Kidney (tissue), 13 donors: ENCODE measurements at regions not wholly inside any gene's neighbourhood (a gene's known extent, or its start where the extent isn't known, plus 50 kb on each side); places are given as distances from the start of the nearest gene placed in this dataset.
"Not testable (repeated sequence)": the region's sequence is repeated elsewhere in the genome, so short reads cannot be mapped to it uniquely, and the experiment has no call there.

Experiments used
- DNase-seq, 5 donors: peaks; one replicate each; pipeline ENCODE4 v3.0.0-alpha.2; 2013 to 2020
- FAIRE-seq: peaks from 2 replicates; lab custom pipeline; 2012; peaks lifted over from hg19 to GRCh38; lab: Jason Lieb, UNC
- H3K27ac ChIP-seq, 2 donors: one replicate each; pipeline ENCODE4 v1.7.0; 2013; ENCODE audit warnings: low read depth in 2 of 2, low read length in 2 of 2, inconsistent platforms in 1 of 2
- H3K27me3 ChIP-seq: one replicate; pipeline ENCODE4 v1.7.1; 2013; ENCODE audit warnings: low read length, inconsistent platforms; ENCODE audit not compliant: control insufficient read depth, insufficient read depth
- H3K36me3 ChIP-seq, 3 donors: one replicate each; pipeline versions ENCODE4 v1.7.0 to v1.7.1; 2013; ENCODE audit warnings: low read length in 3 of 3, control low read depth in 1 of 3, inconsistent platforms in 1 of 3; ENCODE audit not compliant: insufficient read depth in 3 of 3, control insufficient read depth in 2 of 3
- H3K4me1 ChIP-seq, 3 donors: one replicate each; pipeline versions ENCODE4 v1.7.0 to v1.7.1; 2013; ENCODE audit warnings: low read length in 3 of 3, inconsistent platforms in 1 of 3, low read depth in 1 of 3; ENCODE audit not compliant: control insufficient read depth in 2 of 3, insufficient read depth in 2 of 3
- H3K4me3 ChIP-seq, 3 donors: one replicate each; pipeline versions ENCODE4 v1.7.0 to v1.8.1; 2013; ENCODE audit warnings: low read length in 3 of 3, control low read depth in 1 of 3, inconsistent platforms in 1 of 3
- H3K9ac ChIP-seq, 3 donors: one replicate each; pipeline versions ENCODE4 v1.7.0 to v1.7.1; 2013; ENCODE audit warnings: low read length in 3 of 3, control low read depth in 1 of 3, inconsistent platforms in 1 of 3
- H3K9me3 ChIP-seq, 3 donors: one replicate each; pipeline versions ENCODE4 v1.7.0 to v1.7.1; 2013; ENCODE audit warnings: low read length in 3 of 3, control low read depth in 1 of 3, inconsistent platforms in 1 of 3; ENCODE audit not compliant: control insufficient read depth in 2 of 3, insufficient read depth in 1 of 3
- intact Hi-C: fragments of 100-400 bp; cut with DNase I; formaldehyde crosslinking; loops from one replicate; pipeline ENCODE4 v1.11.1; 2022
- TF ChIP-seq, protein P1 (sequence below): IDR thresholded peaks from 3 replicates; pipeline ENCODE4 v1.5.1; 2012; ENCODE audit warnings: mild to moderate bottlenecking, moderate library complexity, borderline replicate concordance; ENCODE audit not compliant: insufficient read depth; ENCODE audit errors: extremely low read depth
- donor health status: control.
- donor health status: control.
- donor health status: control.
- donor health status: control.
- donor health status: control.
- donor health status: DM: yes; HTN: yes; CAD: no.
- donor health status: Normal renal cell carcinoma (clear cell type).

DNA sequence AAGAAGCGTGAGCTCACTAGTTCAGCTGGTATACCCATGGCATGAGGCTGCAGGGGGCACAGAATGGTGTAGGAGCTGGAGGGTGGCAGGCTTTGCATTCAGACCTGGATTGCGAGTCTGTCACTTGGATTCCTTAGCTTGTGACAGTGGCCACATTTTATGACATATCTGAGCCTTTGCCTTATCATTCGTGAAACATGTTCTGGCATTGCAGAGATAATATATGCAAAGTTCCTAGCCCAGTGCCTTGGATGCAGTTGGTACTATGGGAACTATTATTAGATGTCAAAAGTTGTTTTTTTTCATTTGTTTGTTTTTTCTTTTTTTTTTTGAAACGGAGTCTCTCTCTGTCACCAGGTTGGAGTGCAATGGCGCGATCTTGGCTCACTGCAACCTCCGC, 230.7 kb upstream of the PRDM1 start:
- H3K4me3 ChIP-seq = no peak overlapping the region
- DNase-seq = no peak
- FAIRE-seq = no peak
- H3K36me3 ChIP-seq = no peaks in the 10 kb centered on the region
- intact Hi-C loops = no loop called here
- TF ChIP-seq, protein P1, sequence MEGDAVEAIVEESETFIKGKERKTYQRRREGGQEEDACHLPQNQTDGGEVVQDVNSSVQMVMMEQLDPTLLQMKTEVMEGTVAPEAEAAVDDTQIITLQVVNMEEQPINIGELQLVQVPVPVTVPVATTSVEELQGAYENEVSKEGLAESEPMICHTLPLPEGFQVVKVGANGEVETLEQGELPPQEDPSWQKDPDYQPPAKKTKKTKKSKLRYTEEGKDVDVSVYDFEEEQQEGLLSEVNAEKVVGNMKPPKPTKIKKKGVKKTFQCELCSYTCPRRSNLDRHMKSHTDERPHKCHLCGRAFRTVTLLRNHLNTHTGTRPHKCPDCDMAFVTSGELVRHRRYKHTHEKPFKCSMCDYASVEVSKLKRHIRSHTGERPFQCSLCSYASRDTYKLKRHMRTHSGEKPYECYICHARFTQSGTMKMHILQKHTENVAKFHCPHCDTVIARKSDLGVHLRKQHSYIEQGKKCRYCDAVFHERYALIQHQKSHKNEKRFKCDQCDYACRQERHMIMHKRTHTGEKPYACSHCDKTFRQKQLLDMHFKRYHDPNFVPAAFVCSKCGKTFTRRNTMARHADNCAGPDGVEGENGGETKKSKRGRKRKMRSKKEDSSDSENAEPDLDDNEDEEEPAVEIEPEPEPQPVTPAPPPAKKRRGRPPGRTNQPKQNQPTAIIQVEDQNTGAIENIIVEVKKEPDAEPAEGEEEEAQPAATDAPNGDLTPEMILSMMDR = no peak
- H3K27ac ChIP-seq = no peak overlapping the region
- H3K9me3 ChIP-seq = no peaks in the 10 kb centered on the region
- no peak overlapping the region for H3K9ac ChIP-seq
- H3K27me3 ChIP-seq = no peaks in the 10 kb centered on the region
- H3K4me1 ChIP-seq = no peaks in the 10 kb centered on the region

- H3K27ac ChIP-seq, FAIRE-seq, H3K4me1 ChIP-seq, DNase-seq, H3K36me3 ChIP-seq, H3K27me3 ChIP-seq, intact Hi-C loops, H3K4me3 ChIP-seq, H3K9ac ChIP-seq, H3K9me3 ChIP-seq: not testable (repeated sequence)
These were observed 232.2 kb upstream of the PRDM1 start for GRCh38 chr6:105853979-105854378.

GRCh38 chr6:105851606-105852005, 234.5 kb upstream of the PRDM1 start:
- FAIRE-seq (no peak), DNase-seq (no peak)
- no peak overlapping the region for H3K9ac ChIP-seq
- H3K4me1 ChIP-seq = no peaks in the 10 kb centered on the region
- intact Hi-C loops = no loop called here
- no peak overlapping the region for H3K27ac ChIP-seq
- H3K9me3 ChIP-seq = no peaks in the 10 kb centered on the region
- TF ChIP-seq, protein P1 = no peak
- H3K4me3 ChIP-seq = no peak overlapping the region
- H3K27me3 ChIP-seq = no peaks in the 10 kb centered on the region
- H3K36me3 ChIP-seq = no peaks in the 10 kb centered on the region

DNA sequence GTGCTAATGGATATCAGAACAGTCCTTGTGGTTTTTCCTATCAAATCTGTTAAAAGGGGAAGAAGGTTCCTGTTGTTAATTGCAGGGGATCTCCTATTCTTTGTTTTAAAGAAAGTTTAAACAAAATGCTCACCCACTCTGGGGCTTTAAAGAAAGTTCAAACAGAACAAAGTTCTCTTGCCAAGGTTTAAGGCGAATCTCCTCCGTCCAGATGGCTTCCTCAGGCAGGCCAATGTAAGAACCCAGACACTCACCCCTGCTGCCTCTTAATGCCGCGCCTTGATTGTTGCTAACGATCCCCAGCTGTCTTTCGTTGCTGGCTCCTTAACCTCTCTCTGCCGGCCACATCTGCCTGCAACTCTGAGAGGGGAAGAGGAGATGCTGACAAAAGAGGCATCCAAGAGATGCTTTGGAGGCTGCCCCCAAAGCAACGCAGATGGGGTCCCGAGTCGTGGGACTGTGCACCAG, 235.0 kb upstream of the PRDM1 start:
- intact Hi-C loops = no loop called here
- TF ChIP-seq, protein P1 = no peak
- DNase-seq (peak in 1 of 5 donors; percentile 30), FAIRE-seq (no peak)
- Histone ChIP-seq H3K27me3 (no peaks in the 10 kb centered on the region), H3K9me3 (no peaks in the 10 kb centered on the region), H3K27ac (no peak overlapping the region), H3K9ac (no peak overlapping the region), H3K4me1 (no peaks in the 10 kb centered on the region), H3K36me3 (no peaks in the 10 kb centered on the region), H3K4me3 (no peak overlapping the region)
